ENCODE measurements at regions not wholly inside any gene's neighbourhood (a gene's known extent, or its start where the extent isn't known, plus 50 kb on each side); places are given as distances from the start of the nearest gene placed in this dataset.

- no peak for TF ChIP-seq EP300 (IDR thresholded peaks at IDR 0.05; ENCODE audit: borderline replicate concordance in 1 of 2, control insufficient read depth in 1 of 2, low read depth in 2 of 2, low read length in 2 of 2)
- TF ChIP-seq, protein P1, sequence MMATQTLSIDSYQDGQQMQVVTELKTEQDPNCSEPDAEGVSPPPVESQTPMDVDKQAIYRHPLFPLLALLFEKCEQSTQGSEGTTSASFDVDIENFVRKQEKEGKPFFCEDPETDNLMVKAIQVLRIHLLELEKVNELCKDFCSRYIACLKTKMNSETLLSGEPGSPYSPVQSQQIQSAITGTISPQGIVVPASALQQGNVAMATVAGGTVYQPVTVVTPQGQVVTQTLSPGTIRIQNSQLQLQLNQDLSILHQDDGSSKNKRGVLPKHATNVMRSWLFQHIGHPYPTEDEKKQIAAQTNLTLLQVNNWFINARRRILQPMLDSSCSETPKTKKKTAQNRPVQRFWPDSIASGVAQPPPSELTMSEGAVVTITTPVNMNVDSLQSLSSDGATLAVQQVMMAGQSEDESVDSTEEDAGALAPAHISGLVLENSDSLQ (IDR thresholded peaks at IDR 0.05), result no peak
- no peak for TF ChIP-seq BCLAF1 (IDR thresholded peaks at IDR 0.05)
- TF ChIP-seq SREBF2 (IDR thresholded peaks at IDR 0.05; ENCODE audit: low read length), result no peak
- no peak for TF ChIP-seq SIN3A (IDR thresholded peaks at IDR 0.05; ENCODE audit: low read depth, low read length)
These were observed 259.8 kb downstream of the NUAK1 start (continued) for GRCh38 chr12:105878964-105879363.

GRCh38 chr12:105880824-105881388 is 257.8 kb downstream of the NUAK1 start:
- Histone ChIP-seq H3K27me3 (replicated peaks in 1 of 2; ENCODE audit: control insufficient read depth in 2 of 2, insufficient read depth in 2 of 2, low read length in 1 of 2) (no peaks in the 10 kb centered on the region), H3K4me1 (ENCODE audit: control insufficient read depth, insufficient read depth, low read length) (no peaks in the 10 kb centered on the region), H4K20me1 (ENCODE audit: control insufficient read depth, insufficient read depth) (no peaks in the 10 kb centered on the region), H3K36me3 (ENCODE audit: control insufficient read depth in 2 of 2, insufficient read depth in 2 of 2, low read length in 1 of 2) (no peaks in the 10 kb centered on the region), H3K9ac (ENCODE audit: control insufficient read depth, insufficient read depth, low read length) (no peak overlapping the region), H3K27ac (ENCODE audit: control insufficient read depth, insufficient read depth) (no peak overlapping the region), H3K79me2 (ENCODE audit: control insufficient read depth, insufficient read depth, low read length) (no peaks in the 10 kb centered on the region), H2AFZ (ENCODE audit: control insufficient read depth, low read depth, low read length) (no peak overlapping the region), H3K4me2 (ENCODE audit: control insufficient read depth, insufficient read depth) (no peak overlapping the region), H3K4me3 (no peak overlapping the region), H3K9me3 (replicated peaks; ENCODE audit: control insufficient read depth, insufficient read depth, low read length) (no peaks in the 10 kb centered on the region)
- no peak for FAIRE-seq
- CTCF ChIA-PET, result no interaction called here
- no peak for DNase-seq (ENCODE audit: low read depth, low spot score)
- in situ Hi-C loops (cut with MboI) (no loop called here), intact Hi-C loops (cut with micrococcal nuclease; ENCODE audit: unreplicated experiment) (no loop called here)
- BruUV-seq (replicated peaks), result no TSS peak
- no peak for TF ChIP-seq NRF1 (conservative IDR thresholded peaks at IDR 0.05; ENCODE audit: low read depth, low read length)
- SMC1A ChIA-PET (ENCODE audit: uncharacterized antibody, unreplicated experiment), result interaction anchor here (1.3 kb wide), 1 partner anchor 255 kb away, joined by 3 read pairs; no protein-coding TSS in a partner anchor
- RAD21 ChIA-PET (ENCODE audit: unreplicated experiment), result no interaction called here
- 15% methylated on average over 2 of the region's 2 CpGs for WGBS (ENCODE audit: insufficient coverage, insufficient replicate concordance, low lambda C conversion rate, missing lambda C conversion rate)
- POLR2A ChIA-PET, result no interaction called here
- ATAC-seq, result no peak
